ENCODE measurements at regions not wholly inside any gene's neighbourhood (a gene's known extent, or its start where the extent isn't known, plus 50 kb on each side); places are given as distances from the start of the nearest gene placed in this dataset.
"Not testable (repeated sequence)": the region's sequence is repeated elsewhere in the genome, so short reads cannot be mapped to it uniquely, and the experiment has no call there.

GRCh38 chr3:68560728-68561127 lies 371.6 kb downstream of the TAFA4 start:
- WGBS (ENCODE audit: insufficient coverage, insufficient read length), result no CpG with 5 or more reads among the region's 2 CpGs
- DNase-seq (ENCODE audit: low read depth, low spot score), result no peak
- Histone ChIP-seq H3K9me3 (ENCODE audit: control insufficient read depth, insufficient read depth, low read length) (no peaks in the 10 kb centered on the region), H3K4me3 (ENCODE audit: low read length) (no peak overlapping the region), H3K36me3 (ENCODE audit: control insufficient read depth, insufficient read depth, low read length) (no peaks in the 10 kb centered on the region), H3K27ac (ENCODE audit: low read length) (no peak overlapping the region), H3K4me1 (ENCODE audit: control insufficient read depth, insufficient read depth, low read length) (no peaks in the 10 kb centered on the region), H3K27me3 (ENCODE audit: control insufficient read depth, insufficient read depth, low read length) (no peaks in the 10 kb centered on the region)

- H3K36me3 ChIP-seq (ENCODE audit: control insufficient read depth, insufficient read depth, low read length), result no peaks in the 10 kb centered on the region
- no peak for DNase-seq (ENCODE audit: low read depth, low spot score)
- H3K9me3 ChIP-seq (ENCODE audit: control insufficient read depth, insufficient read depth, low read length), result no peaks in the 10 kb centered on the region
- H3K4me3 ChIP-seq (ENCODE audit: low read length), result no peak overlapping the region
- peaks cover 6% of the 10 kb centered on the region; the same call in 1 of the 2 replicates for H3K4me1 ChIP-seq (ENCODE audit: control insufficient read depth, insufficient read depth, low read length)
- H3K27me3 ChIP-seq (ENCODE audit: control insufficient read depth, insufficient read depth, low read length), result no peaks in the 10 kb centered on the region
- H3K27ac ChIP-seq (ENCODE audit: low read length), result no peak overlapping the region
Observed at GRCh38 chr3:68535782-68536181, 396.6 kb downstream of the TAFA4 start.

- no peak for DNase-seq (ENCODE audit: low read depth, low spot score)
- H3K4me1 ChIP-seq (ENCODE audit: control insufficient read depth, insufficient read depth, low read length), result no peaks in the 10 kb centered on the region; the same call in 1 of the 2 replicates
- no peaks in the 10 kb centered on the region for H3K9me3 ChIP-seq (ENCODE audit: control insufficient read depth, insufficient read depth, low read length)
- H3K27ac ChIP-seq (ENCODE audit: low read length), result no peak overlapping the region
- no peak overlapping the region for H3K4me3 ChIP-seq (ENCODE audit: low read length)
- H3K27me3 ChIP-seq (ENCODE audit: control insufficient read depth, insufficient read depth, low read length), result no peaks in the 10 kb centered on the region
- no peaks in the 10 kb centered on the region for H3K36me3 ChIP-seq (ENCODE audit: control insufficient read depth, insufficient read depth, low read length)
Observed at GRCh38 chr3:68523330-68523729, 409.0 kb downstream of the TAFA4 start.

GRCh38 chr3:68515237-68515636 lies 417.1 kb downstream of the TAFA4 start:
- Histone ChIP-seq H3K9me3 (ENCODE audit: control insufficient read depth, insufficient read depth, low read length) (no peaks in the 10 kb centered on the region), H3K27ac (ENCODE audit: low read length) (no peak overlapping the region), H3K36me3 (ENCODE audit: control insufficient read depth, insufficient read depth, low read length) (no peaks in the 10 kb centered on the region), H3K4me1 (ENCODE audit: control insufficient read depth, insufficient read depth, low read length) (no peaks in the 10 kb centered on the region), H3K4me3 (ENCODE audit: low read length) (no peak overlapping the region), H3K27me3 (ENCODE audit: control insufficient read depth, insufficient read depth, low read length) (no peaks in the 10 kb centered on the region)
- no CpG with 5 or more reads among the region's 1 CpG for WGBS (ENCODE audit: insufficient coverage, insufficient read length)
- no peak for DNase-seq (ENCODE audit: low read depth, low spot score)

- H3K4me1 ChIP-seq (ENCODE audit: control insufficient read depth, insufficient read depth, low read length), result no peaks in the 10 kb centered on the region
- H3K27ac ChIP-seq (ENCODE audit: low read length), result no peak overlapping the region
- H3K9me3 ChIP-seq (ENCODE audit: control insufficient read depth, insufficient read depth, low read length), result no peaks in the 10 kb centered on the region
- no peaks in the 10 kb centered on the region for H3K36me3 ChIP-seq (ENCODE audit: control insufficient read depth, insufficient read depth, low read length)
- no peak for DNase-seq (ENCODE audit: low read depth, low spot score)
- WGBS (ENCODE audit: insufficient coverage, insufficient read length), result no CpG with 5 or more reads among the region's 2 CpGs
- H3K4me3 ChIP-seq (ENCODE audit: low read length), result no peak overlapping the region
- no peaks in the 10 kb centered on the region for H3K27me3 ChIP-seq (ENCODE audit: control insufficient read depth, insufficient read depth, low read length)
Observed at GRCh38 chr3:68504201-68504600, 428.1 kb downstream of the TAFA4 start.

GRCh38 chr3:68485845-68486244 lies 446.5 kb downstream of the TAFA4 start:
- DNase-seq (ENCODE audit: low read depth, low spot score); H3K27me3 ChIP-seq (ENCODE audit: control insufficient read depth, insufficient read depth, low read length); H3K4me3 ChIP-seq (ENCODE audit: low read length); H3K27ac ChIP-seq (ENCODE audit: low read length); H3K9me3 ChIP-seq (ENCODE audit: control insufficient read depth, insufficient read depth, low read length); H3K36me3 ChIP-seq (ENCODE audit: control insufficient read depth, insufficient read depth, low read length); H3K4me1 ChIP-seq (ENCODE audit: control insufficient read depth, insufficient read depth, low read length): not testable (repeated sequence)
- no CpG with 5 or more reads among the region's 1 CpG for WGBS (ENCODE audit: insufficient coverage, insufficient read length)

GRCh38 chr3:68485051-68485450 lies 447.3 kb downstream of the TAFA4 start:
- Histone ChIP-seq H3K36me3 (ENCODE audit: control insufficient read depth, insufficient read depth, low read length) (no peaks in the 10 kb centered on the region), H3K27ac (ENCODE audit: low read length) (no peak overlapping the region), H3K4me3 (ENCODE audit: low read length) (no peak overlapping the region), H3K9me3 (ENCODE audit: control insufficient read depth, insufficient read depth, low read length) (no peaks in the 10 kb centered on the region), H3K27me3 (ENCODE audit: control insufficient read depth, insufficient read depth, low read length) (no peaks in the 10 kb centered on the region), H3K4me1 (ENCODE audit: control insufficient read depth, insufficient read depth, low read length) (no peaks in the 10 kb centered on the region)
- no peak for DNase-seq (ENCODE audit: low read depth, low spot score)
- no CpG with 5 or more reads among the region's 1 CpG for WGBS (ENCODE audit: insufficient coverage, insufficient read length)

- H3K4me1 ChIP-seq (ENCODE audit: control insufficient read depth, insufficient read depth, low read length), result no peaks in the 10 kb centered on the region
- H3K27ac ChIP-seq (ENCODE audit: low read length), result no peak overlapping the region
- WGBS (ENCODE audit: insufficient coverage, insufficient read length), result no CpG with 5 or more reads among the region's 3 CpGs
- DNase-seq (ENCODE audit: low read depth, low spot score), result no peak
- H3K9me3 ChIP-seq (ENCODE audit: control insufficient read depth, insufficient read depth, low read length), result no peaks in the 10 kb centered on the region
- H3K36me3 ChIP-seq (ENCODE audit: control insufficient read depth, insufficient read depth, low read length), result no peaks in the 10 kb centered on the region
- no peak overlapping the region for H3K4me3 ChIP-seq (ENCODE audit: low read length)
- H3K27me3 ChIP-seq (ENCODE audit: control insufficient read depth, insufficient read depth, low read length), result no peaks in the 10 kb centered on the region
Observed at GRCh38 chr3:68483601-68484000, 448.7 kb downstream of the TAFA4 start.

GRCh38 chr3:68483041-68483440 lies 449.3 kb downstream of the TAFA4 start:
- Histone ChIP-seq H3K4me1 (ENCODE audit: control insufficient read depth, insufficient read depth, low read length) (no peaks in the 10 kb centered on the region; the same call in 1 of the 2 replicates), H3K36me3 (ENCODE audit: control insufficient read depth, insufficient read depth, low read length) (no peaks in the 10 kb centered on the region), H3K4me3 (ENCODE audit: low read length) (no peak overlapping the region), H3K27ac (ENCODE audit: low read length) (no peak overlapping the region), H3K27me3 (ENCODE audit: control insufficient read depth, insufficient read depth, low read length) (no peaks in the 10 kb centered on the region), H3K9me3 (ENCODE audit: control insufficient read depth, insufficient read depth, low read length) (no peaks in the 10 kb centered on the region)
- WGBS (ENCODE audit: insufficient coverage, insufficient read length), result no CpG with 5 or more reads among the region's 2 CpGs
- no peak for DNase-seq (ENCODE audit: low read depth, low spot score)

GRCh38 chr3:68482565-68482964 lies 449.8 kb downstream of the TAFA4 start:
- H3K4me3 ChIP-seq (ENCODE audit: low read length), result no peak overlapping the region
- H3K27me3 ChIP-seq (ENCODE audit: control insufficient read depth, insufficient read depth, low read length), result no peaks in the 10 kb centered on the region
- H3K36me3 ChIP-seq (ENCODE audit: control insufficient read depth, insufficient read depth, low read length), result no peaks in the 10 kb centered on the region
- H3K9me3 ChIP-seq (ENCODE audit: control insufficient read depth, insufficient read depth, low read length), result no peaks in the 10 kb centered on the region
- no peak overlapping the region for H3K27ac ChIP-seq (ENCODE audit: low read length)
- H3K4me1 ChIP-seq (ENCODE audit: control insufficient read depth, insufficient read depth, low read length), result no peaks in the 10 kb centered on the region; the same call in 1 of the 2 replicates
- WGBS (ENCODE audit: insufficient coverage, insufficient read length), result no CpG with 5 or more reads among the region's 2 CpGs
- no peak for DNase-seq (ENCODE audit: low read depth, low spot score)

GRCh38 chr3:68479779-68480178 lies 452.6 kb downstream of the TAFA4 start:
- Histone ChIP-seq H3K27me3 (ENCODE audit: control insufficient read depth, insufficient read depth, low read length) (no peaks in the 10 kb centered on the region), H3K27ac (ENCODE audit: low read length) (no peak overlapping the region), H3K4me3 (ENCODE audit: low read length) (no peak overlapping the region), H3K9me3 (ENCODE audit: control insufficient read depth, insufficient read depth, low read length) (no peaks in the 10 kb centered on the region), H3K36me3 (ENCODE audit: control insufficient read depth, insufficient read depth, low read length) (no peaks in the 10 kb centered on the region), H3K4me1 (ENCODE audit: control insufficient read depth, insufficient read depth, low read length) (no peaks in the 10 kb centered on the region; the same call in 1 of the 2 replicates)
- no peak for DNase-seq (ENCODE audit: low read depth, low spot score)
- WGBS (ENCODE audit: insufficient coverage, insufficient read length), result no CpG with 5 or more reads among the region's 3 CpGs

All from iPS DF 6.9 (cell line).